Parathyroid adenoma (tissue), 2 donors: ENCODE measurements at regions not wholly inside any gene's neighbourhood (a gene's known extent, or its start where the extent isn't known, plus 50 kb on each side); places are given as distances from the start of the nearest gene placed in this dataset.

ENCODE experiments used
- H2AFZ ChIP-seq: fragments of 300-600 bp; sonication (generic); one replicate; pipeline ENCODE4 v1.7.0; 2017; ENCODE audit warnings: antibody characterized with exemption, mild to moderate bottlenecking
- H3K27ac ChIP-seq: fragments of 300-600 bp; sonication (generic); one replicate; pipeline ENCODE4 v1.7.0; 2017
- H3K27me3 ChIP-seq: fragments of 300-600 bp; sonication (generic); one replicate; pipeline ENCODE4 v1.7.0; 2017; ENCODE audit warnings: low read length; ENCODE audit not compliant: control insufficient read depth, insufficient read depth
- H3K36me3 ChIP-seq: fragments of 300-600 bp; sonication (generic); one replicate; pipeline ENCODE4 v1.7.0; 2017; ENCODE audit warnings: low read length; ENCODE audit not compliant: control insufficient read depth, insufficient read depth
- H3K4me1 ChIP-seq: fragments of 300-600 bp; sonication (generic); one replicate; pipeline ENCODE4 v1.7.0; 2017; ENCODE audit warnings: control low read depth
- H3K4me2 ChIP-seq: fragments of 300-600 bp; sonication (generic); one replicate; pipeline ENCODE4 v1.7.0; 2017; ENCODE audit warnings: low read length
- H3K4me3 ChIP-seq: fragments of 300-600 bp; sonication (generic); one replicate; pipeline ENCODE4 v1.7.0; 2017; ENCODE audit warnings: low read depth, low read length
- H3K79me2 ChIP-seq: fragments of 300-600 bp; sonication (generic); one replicate; pipeline ENCODE4 v1.7.0; 2017; ENCODE audit warnings: control low read depth
- H3K9ac ChIP-seq: fragments of 300-600 bp; sonication (generic); one replicate; pipeline ENCODE4 v1.7.0; 2017; ENCODE audit warnings: mild to moderate bottlenecking
- H3K9me3 ChIP-seq: fragments of 300-600 bp; sonication (generic); one replicate; pipeline ENCODE4 v1.7.0; 2017; ENCODE audit warnings: low read length; ENCODE audit not compliant: control insufficient read depth
- CTCF ChIP-seq: fragments of 300-600 bp; sonication (generic); IDR thresholded peaks from one replicate; pipeline ENCODE4 v1.7.0; 2017; ENCODE audit warnings: antibody characterized with exemption, mild to moderate bottlenecking
- donor health status: primary hyperparathyroidism.

- no peak for TF ChIP-seq CTCF
- peaks cover 32% of the 10 kb centered on the region for H3K4me1 ChIP-seq
- H3K27me3 ChIP-seq = no peaks in the 10 kb centered on the region
- no peaks in the 10 kb centered on the region for H3K79me2 ChIP-seq
- no peak overlapping the region for H3K4me2 ChIP-seq
- H3K36me3 ChIP-seq = no peaks in the 10 kb centered on the region
- H2AFZ ChIP-seq = peak overlapping the region; percentile 50
- no peaks in the 10 kb centered on the region for H3K9me3 ChIP-seq
- no peak overlapping the region for H3K4me3 ChIP-seq
- no peak overlapping the region for H3K9ac ChIP-seq
- H3K27ac ChIP-seq = peak overlapping the region; percentile 47
These were observed 70.6 kb downstream of the ADM start for GRCh38 chr11:10375280-10375971.

- Histone ChIP-seq H3K4me2 (no peak overlapping the region), H3K36me3 (no peaks in the 10 kb centered on the region), H3K9me3 (no peaks in the 10 kb centered on the region), H3K79me2 (no peaks in the 10 kb centered on the region), H3K27ac (peak overlapping the region; percentile 47), H3K27me3 (no peaks in the 10 kb centered on the region), H3K4me3 (no peak overlapping the region), H3K9ac (no peak overlapping the region), H2AFZ (no peak overlapping the region), H3K4me1 (peaks cover 32% of the 10 kb centered on the region)
- TF ChIP-seq CTCF = no peak
These were observed 71.2 kb downstream of the ADM start for GRCh38 chr11:10376061-10376460.

- Histone ChIP-seq H3K4me3 (no peak overlapping the region), H3K36me3 (no peaks in the 10 kb centered on the region), H2AFZ (no peak overlapping the region), H3K9ac (no peak overlapping the region), H3K9me3 (no peaks in the 10 kb centered on the region), H3K79me2 (no peaks in the 10 kb centered on the region), H3K27me3 (no peaks in the 10 kb centered on the region), H3K4me1 (peaks cover 30% of the 10 kb centered on the region), H3K27ac (no peak overlapping the region), H3K4me2 (no peak overlapping the region)
- no peak for TF ChIP-seq CTCF
These were observed 72.3 kb downstream of the ADM start for GRCh38 chr11:10377183-10377582.

- no peak overlapping the region for H3K4me2 ChIP-seq
- H3K27ac ChIP-seq = no peak overlapping the region
- no peaks in the 10 kb centered on the region for H3K9me3 ChIP-seq
- H3K79me2 ChIP-seq = no peaks in the 10 kb centered on the region
- no peak overlapping the region for H3K9ac ChIP-seq
- no peaks in the 10 kb centered on the region for H3K27me3 ChIP-seq
- no peak overlapping the region for H3K4me3 ChIP-seq
- TF ChIP-seq CTCF = no peak
- no peaks in the 10 kb centered on the region for H3K36me3 ChIP-seq
- no peak overlapping the region for H2AFZ ChIP-seq
- H3K4me1 ChIP-seq = peaks cover 24% of the 10 kb centered on the region
These were observed 73.5 kb downstream of the ADM start for GRCh38 chr11:10378362-10378761.

- Histone ChIP-seq H3K9me3 (no peaks in the 10 kb centered on the region), H3K4me3 (no peak overlapping the region), H3K27me3 (no peaks in the 10 kb centered on the region), H3K27ac (no peak overlapping the region), H3K36me3 (no peaks in the 10 kb centered on the region), H3K79me2 (no peaks in the 10 kb centered on the region), H3K4me1 (peaks cover 22% of the 10 kb centered on the region), H3K9ac (no peak overlapping the region), H3K4me2 (no peak overlapping the region), H2AFZ (no peak overlapping the region)
- TF ChIP-seq CTCF = no peak
These were observed 74.1 kb downstream of the ADM start for GRCh38 chr11:10379022-10379421.
